Fibroblast of upper back skin (primary cell): ENCODE measurements at regions not wholly inside any gene's neighbourhood (a gene's known extent, or its start where the extent isn't known, plus 50 kb on each side); places are given as distances from the start of the nearest gene placed in this dataset.

Experiments
- DNase-seq: peaks from one replicate; pipeline ENCODE4 v3.0.0-alpha.2; 2013

DNA sequence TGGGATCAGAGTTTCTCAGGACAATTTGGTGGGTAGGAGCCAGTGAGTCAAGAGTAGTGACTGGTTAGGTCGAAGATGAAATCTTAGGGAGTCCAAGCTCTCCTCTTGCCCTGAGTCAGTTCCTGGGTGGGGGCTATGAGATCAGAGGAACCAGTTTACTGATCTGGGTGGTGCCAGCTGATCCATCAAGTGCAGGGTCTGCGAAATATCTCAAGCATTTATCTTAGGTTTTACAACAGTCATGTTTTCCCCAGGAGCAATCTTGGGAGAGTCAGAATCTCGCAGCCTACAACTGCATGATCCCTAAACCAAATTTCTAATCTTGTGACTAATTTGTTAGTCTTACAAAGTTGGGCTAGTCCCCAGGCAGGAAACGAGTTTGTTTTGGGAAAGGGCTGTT lies 1833.2 kb upstream of the PCDH7 start:
- DNase-seq, result no peak

DNA sequence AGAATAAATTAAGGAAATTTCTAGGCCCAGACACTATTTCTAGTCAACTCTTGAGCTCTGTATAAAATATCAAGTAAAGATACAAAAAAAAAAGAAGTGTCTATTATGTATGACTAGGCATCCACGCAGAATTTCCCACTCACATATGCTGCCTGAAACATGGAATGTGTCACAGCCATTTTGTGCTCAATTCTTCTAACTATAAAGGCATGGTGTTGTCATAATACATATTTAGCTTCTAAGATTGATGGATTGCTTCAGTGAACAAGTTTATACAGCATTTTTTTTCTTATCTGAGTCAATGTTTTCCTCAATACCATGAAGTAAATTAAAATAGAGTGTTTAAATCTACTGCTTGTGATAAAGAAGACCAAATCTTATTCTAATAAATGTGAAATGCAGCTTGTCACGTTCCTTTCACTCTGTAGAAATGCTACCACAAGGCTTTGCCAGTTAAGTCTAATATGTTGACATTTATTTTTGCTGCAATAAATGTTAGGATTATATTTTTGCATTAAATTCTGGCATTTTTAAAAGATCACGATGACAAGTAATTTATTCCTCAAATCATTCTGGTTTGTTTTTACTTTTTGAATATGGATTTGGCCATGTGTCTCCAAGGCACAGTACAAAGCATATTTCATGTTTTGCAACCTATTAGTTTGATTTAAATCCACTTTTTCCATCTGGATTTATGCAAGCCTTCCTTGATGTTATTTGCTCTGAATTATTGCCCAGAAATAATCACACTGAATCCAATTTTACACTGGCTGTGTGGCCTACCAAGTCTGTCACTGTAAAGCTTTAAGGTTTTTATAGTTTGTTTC lies 1829.0 kb upstream of the PCDH7 start:
- peak; percentile 47 for DNase-seq

DNA sequence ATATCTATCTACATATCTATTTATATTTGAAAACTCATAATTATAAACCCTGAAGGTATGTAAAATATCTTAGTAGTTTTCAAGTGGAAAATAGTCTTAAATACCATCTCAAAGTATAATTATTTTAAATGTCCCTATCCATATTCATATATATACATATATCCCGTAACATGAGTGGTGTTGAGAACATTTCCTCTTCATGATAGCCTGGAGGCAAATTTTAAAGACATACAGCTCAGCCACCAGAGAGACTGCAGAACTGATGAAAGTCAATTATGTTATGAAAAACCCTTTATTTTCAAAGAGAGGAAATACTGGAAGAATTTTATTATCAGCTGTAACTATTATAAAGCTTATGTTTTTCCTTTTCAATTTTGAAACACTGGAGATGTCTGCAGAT lies 1806.7 kb upstream of the PCDH7 start:
- DNase-seq, result no peak

DNA sequence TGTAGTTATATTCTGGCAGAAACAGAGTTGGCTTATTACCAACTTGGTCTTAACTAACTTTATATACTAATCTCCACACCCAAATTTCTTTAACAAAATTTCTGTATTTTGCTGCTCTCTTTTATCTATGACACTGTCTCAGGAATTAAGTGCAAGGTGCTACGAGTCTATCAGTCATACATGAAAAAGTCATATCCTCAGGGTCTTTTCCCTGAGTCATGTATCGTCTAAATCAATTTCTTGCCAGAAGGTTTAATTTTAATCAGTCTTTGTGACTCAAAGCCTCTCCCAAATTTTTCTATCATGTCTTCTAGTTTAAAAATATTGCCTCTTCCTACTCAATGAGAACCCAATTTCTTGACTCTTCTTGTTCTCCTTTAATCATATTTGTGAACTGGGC lies 1803.6 kb upstream of the PCDH7 start:
- no peak for DNase-seq

DNA sequence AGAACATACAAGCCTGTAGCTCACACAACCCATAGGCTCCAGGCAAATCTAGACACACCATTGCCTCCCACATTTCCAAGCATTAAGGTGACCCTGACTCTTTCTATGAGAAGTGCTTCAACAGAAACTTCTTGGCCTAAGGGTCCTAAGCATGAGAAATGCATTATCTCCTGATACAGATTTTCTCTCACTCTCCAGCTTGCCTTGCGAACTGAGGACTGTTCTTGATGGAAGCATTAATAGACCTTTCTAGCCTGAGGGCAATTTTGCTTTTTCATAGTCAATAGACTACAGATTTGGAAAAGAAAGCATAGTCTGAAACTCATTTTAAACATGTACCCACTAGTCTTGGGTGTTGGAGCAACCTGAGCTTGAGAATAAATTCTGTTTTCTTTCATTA lies 1801.3 kb upstream of the PCDH7 start:
- DNase-seq, result no peak

DNA sequence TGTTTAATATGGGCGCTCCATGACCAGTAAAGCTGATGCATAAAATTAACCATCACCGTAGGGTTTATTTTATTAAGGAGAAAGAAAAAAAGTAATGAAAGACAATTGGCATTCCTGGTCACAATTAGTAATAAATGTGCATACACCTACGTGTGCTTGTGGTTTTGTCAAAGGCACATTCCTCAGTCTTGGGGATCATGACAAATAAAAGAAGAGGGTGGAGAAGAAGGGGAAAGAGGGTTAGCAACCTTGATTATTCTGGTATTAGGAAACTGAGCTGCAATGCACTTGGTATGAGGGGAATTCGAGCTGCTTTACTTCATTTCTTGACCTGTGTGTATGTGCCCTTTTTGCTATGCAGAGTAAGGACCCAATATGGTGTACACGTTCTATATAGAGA lies 1798.3 kb upstream of the PCDH7 start:
- DNase-seq, result peak; percentile 23

DNA sequence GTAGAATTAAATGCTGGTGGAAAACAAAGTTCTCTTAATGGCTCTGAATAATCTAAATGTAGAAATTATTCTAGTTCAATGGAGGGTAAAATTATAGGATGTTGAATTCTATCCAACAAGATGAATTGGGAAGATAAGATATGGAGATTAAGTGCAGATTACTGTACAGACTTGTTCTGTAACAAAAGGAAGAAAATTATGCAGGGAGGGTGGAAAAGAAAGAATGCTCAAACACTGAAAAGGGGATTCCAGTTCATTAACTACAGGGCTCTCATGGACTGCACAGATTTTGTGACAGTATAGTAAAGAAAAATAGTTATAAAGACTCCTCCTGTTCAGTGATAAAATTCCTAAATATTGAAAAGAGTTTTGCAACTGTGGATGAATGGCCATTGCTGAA lies 1794.0 kb upstream of the PCDH7 start:
- DNase-seq, result no peak

DNA sequence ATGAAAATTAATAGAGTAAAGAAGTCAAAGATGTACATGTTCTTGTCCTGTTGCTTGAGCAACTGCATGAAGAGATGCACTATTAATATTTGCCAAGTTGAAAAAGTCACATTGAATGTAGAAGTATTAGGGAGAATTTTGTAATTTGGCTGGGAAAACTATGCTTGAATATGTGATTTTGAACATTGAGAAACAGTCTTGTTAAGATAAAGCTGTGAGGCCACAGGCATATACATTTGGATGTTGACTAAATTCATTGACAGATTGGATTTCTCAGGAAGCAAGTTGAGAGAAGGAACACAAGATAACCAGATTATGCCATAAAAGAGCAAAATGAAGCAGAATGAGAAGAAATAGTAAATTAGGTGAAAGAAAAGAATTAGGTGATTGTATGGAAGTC lies 1777.5 kb upstream of the PCDH7 start:
- no peak for DNase-seq

DNA sequence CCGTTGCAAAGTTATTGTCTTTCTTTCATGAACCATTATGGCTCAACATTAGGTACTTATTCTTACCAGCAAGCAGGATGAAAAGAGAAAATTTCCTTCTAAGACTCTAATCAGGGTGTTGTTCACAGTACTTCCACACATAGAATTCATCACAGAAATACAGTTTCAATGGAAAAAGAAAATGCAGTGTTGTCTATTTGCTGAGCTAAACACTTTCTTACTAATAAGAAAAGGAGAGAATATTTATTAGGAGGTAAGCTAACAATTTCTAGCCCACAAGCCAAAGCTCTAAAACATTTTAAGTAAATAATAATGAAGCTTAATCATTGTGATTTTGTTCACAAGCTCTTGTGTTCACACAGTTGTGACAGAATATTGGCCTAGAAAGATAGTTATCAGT lies 1772.8 kb upstream of the PCDH7 start:
- no peak for DNase-seq

DNA sequence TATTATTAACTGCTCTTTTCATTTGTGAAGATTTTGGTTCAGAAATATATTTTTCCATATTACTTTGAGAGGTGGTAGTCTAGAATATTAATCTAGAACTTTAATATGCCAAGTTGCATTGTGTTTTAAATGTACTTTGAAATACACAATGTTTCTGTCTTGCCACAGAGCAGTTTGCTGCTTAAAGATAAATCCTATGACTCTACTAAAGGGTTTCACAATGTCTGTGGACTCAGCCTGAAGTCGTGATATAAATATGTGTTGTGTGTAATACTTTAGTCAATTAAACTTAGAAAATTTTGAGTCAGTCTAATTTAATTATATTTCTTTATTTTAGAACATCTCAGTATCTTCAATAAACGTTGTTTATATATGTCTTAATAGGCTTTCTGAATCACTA lies 1771.7 kb upstream of the PCDH7 start:
- DNase-seq, result no peak

DNA sequence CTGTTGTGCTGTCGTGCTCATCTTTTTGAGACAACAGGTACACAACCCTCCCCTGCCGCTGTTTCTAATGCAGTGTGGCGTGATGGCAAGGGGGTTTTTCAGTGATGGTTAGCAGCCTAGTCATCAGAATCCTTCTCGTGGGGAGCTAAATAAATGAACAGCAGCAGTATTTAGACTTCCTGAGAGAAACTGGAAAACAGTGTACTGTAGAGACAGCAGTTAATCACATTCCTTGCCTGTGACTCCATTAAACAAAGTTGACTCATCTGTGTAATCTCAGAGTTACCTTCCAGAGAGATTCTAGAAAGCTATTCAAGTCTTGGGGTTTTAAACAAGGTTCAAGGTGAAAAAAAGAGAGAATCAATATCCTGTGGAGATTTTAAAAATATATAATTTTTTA lies 1753.2 kb upstream of the PCDH7 start:
- peak; percentile 68 for DNase-seq

DNA sequence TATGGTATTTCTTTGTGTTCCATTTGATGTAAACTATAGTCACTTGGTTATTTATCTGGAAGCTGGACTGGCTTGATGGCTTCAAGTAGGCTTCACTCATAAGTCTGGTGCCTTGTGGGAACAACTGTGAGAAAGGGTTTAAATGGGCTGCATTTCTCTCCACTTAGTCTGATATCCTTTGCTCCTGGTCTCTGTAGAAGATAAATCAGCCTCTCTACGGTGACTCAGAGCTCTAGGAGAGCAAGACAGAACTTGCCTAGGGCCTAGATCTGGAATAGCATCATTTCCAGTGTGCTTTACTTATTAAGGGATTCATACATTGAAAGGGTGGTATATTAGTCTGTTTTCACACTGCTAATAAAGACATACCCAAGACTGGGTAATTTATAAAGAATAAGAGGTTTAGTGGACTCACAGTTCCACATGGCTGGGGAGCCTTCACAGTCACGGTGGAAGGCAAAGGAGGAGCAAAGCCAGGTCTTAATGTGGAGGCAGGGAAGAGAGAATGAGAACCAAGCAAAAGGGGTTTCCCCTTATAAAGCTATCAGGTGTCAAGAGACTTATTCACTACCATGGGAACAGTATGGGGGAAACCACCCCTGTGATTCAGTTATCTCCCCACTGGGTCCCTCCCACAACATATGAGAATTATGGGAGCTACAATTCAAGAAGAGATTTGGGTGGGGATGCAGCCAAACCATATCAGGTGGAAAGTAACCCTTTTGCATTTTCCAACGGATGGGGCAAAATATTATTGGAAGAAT lies 1746.4 kb upstream of the PCDH7 start:
- peak; percentile 20 for DNase-seq

DNA sequence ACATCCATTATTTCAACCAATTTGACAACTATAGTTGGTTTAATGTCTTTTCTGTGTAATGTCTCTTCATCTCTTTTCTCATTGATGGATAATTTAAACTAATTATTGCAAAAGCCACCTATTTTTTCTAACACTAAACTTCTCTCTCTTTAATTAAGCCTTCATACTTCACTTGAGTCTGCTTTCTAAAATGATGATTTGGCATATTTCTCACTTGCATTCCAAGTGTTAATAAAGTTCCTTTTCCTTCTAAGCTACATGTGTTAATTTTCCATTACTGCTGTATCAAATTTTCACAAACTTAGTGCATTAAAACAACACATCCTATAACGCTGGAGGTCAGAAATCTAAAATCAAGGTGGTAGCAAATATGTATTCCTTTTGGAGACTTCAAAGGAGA lies 1743.8 kb upstream of the PCDH7 start:
- no peak for DNase-seq

DNA sequence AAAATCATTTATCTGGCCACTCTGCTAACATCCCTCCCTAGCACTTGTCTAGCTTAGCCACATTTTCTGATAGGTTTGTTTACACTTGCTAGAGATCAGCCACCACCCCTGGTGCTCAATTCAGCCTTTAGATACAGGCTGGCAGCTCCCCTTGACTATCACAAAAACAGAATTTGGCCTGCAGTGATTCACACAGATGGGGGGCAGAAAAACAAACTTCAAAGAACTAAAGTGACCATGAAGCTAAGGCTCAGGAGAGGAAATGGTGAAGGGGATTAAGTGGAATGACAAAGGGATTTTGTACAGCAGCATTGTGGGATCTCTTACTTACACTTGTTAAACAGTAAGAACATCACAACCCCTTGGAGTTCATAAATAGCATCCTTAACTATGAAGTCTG lies 1718.0 kb upstream of the PCDH7 start:
- DNase-seq, result no peak

DNA sequence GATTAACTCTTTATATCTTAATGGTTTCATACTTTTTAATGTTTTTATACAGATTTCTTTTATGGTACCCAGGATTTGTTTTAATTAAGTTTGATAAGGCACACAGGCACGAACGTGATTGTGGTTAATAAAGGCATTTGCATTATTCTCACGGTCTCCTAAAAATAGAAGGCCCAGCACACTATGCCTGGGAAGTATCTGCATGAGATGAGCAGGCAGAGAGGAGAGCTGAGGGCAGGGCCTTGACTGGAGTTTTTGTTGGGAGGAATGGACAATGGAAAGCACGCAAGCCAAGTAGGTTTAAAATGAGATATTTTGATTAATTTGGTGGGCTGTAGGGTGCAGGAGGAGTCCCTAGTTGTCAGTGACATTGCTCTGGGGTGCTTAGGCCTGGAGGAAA lies 1714.3 kb upstream of the PCDH7 start:
- no peak for DNase-seq

DNA sequence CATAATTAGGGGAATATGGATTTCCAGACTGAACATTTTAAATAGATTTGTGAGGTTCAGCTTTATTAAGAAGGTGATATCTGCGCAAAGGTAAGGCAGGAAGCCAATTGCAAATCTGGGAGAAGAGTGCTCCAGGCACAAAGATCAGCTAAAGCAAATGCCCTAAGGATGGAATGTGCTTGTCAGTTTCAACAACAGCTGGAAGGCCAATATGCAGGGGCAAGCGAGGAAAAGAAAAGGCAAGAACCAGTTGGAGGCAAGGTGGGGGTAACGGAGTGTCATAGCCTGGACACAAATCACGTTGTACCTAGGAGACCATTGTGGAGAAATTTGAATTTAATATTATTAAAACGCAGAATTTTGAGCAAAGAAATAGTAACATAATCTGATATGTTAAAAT lies 1710.3 kb upstream of the PCDH7 start:
- no peak for DNase-seq

DNA sequence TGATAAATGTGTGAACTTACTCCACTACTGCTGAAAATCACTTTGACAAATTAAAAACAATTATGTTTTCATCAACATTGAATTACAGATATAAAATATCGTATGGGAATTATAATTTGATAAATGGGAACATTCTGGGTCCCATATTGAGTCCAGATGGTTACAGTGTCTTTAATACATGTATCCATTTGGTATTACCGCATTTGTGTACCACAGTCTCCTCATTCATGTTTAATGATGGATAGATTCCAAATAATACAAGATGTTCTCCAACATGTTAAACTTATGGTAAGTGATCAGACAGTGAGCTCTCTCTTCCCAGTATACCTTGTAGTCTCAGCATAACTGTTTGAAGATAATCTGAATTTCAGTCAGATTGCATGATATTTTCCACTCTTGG lies 1706.8 kb upstream of the PCDH7 start:
- DNase-seq, result no peak

DNA sequence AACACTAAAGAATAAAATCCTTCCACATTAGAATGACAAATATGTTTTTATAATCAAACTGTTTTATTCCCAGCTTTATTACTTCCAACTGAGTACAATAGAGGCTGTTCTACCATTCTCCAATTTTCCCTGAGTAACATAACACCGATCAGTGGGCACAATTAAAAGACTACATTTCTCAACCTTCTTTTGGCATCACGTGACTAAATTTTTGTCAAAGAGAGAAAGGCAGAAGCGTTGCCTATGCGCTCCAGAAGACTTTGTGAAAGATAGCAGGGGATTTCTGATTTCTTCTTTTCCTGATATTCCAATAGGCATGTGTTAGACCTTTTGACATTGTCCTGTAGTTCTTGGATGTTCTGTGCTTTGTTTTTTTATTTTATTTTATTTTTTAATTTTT lies 1705.6 kb upstream of the PCDH7 start:
- DNase-seq, result no peak

DNA sequence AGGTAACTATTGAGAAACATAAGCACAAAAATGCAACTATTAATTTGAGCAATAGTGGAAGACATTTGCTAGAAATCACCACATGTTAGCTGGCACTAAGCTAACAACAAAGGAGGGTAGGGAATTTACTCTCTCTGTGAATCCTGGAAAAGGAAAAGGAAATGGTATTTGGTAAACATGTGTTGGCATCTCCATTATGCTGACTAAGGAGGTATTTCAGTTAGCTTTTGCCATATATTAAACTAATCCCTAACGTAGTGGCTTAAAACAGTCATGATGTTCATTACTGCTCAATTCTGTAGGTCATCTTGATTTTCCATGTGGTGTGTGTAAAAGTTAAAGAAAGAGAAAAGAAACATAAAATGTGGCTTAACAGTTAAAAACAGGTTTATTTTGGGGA lies 1686.5 kb upstream of the PCDH7 start:
- DNase-seq, result no peak

DNA sequence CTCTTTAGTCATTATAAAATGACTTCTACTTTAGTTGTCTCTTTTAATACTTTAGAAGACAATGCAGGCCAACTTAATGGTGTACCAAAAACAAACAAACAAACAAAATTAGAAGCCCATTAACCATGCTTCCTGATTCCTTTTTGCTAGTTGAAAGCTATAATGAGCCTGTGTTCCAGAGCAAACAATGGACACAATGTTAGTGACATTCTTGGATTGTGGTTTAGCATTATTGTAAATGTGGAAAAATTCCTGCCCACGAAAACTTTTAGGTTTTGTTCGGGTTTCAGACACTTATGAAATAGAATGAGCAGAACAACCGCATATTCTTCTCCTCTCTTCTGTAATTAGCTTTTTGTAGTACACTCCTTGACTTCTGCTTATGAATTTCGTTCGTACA lies 1682.7 kb upstream of the PCDH7 start:
- no peak for DNase-seq

DNA sequence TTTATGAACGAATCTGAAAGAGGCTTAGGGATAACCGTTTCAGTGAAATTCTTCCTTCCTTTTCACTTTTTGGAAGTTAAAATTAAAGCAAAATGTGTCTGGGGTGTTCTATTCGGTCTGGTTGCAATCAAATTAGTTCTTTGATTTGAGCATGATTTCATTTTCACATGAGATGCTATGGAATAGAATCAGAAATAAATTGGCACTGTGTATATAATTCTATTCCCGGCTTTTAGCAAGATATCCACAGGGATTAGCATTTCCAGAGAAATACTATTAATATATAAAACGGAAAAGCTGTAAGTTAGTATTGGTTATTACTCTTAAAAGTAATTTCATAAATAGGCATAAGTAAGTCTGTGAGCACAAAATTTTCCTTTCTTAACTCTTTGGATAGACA lies 1676.8 kb upstream of the PCDH7 start:
- DNase-seq, result no peak

DNA sequence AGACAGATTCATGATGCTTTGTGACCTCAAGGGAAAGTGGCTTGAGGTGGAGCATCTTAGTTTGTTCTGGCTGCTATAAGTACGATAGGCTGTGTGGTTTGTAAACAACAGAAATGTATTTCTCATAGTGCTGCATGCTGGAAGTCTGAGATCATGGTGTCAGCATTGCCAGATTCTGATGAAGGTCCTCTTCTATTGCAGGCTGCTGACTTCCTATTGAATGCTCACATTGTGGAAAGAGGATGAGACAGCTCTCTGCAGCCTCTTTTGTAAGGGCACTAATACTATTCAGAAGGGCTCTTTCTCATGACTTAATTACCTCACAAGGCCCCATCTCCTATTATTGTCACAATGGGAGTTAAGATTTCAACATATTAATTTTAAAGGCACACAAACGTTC lies 1674.0 kb upstream of the PCDH7 start:
- DNase-seq, result peak; percentile 59

DNA sequence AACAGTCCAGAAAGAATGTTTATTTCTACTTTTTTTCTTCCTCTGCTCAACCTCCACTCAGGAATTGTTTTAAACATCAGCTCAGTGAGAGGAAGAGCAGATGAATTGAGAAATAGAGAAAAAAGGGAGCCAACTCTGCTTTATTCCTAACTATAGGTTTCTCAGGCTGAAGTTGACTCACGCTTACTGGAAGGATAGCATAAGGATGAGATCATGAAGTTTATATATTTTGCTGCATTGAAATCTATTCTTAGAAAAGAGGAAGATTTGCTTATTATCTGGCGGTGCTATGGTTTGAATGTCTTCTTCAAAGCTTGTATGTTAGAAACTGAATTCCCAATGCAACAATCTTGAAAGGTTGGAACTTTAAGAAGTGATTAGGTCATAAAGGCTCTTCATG lies 1673.4 kb upstream of the PCDH7 start:
- peak; percentile 82 for DNase-seq

DNA sequence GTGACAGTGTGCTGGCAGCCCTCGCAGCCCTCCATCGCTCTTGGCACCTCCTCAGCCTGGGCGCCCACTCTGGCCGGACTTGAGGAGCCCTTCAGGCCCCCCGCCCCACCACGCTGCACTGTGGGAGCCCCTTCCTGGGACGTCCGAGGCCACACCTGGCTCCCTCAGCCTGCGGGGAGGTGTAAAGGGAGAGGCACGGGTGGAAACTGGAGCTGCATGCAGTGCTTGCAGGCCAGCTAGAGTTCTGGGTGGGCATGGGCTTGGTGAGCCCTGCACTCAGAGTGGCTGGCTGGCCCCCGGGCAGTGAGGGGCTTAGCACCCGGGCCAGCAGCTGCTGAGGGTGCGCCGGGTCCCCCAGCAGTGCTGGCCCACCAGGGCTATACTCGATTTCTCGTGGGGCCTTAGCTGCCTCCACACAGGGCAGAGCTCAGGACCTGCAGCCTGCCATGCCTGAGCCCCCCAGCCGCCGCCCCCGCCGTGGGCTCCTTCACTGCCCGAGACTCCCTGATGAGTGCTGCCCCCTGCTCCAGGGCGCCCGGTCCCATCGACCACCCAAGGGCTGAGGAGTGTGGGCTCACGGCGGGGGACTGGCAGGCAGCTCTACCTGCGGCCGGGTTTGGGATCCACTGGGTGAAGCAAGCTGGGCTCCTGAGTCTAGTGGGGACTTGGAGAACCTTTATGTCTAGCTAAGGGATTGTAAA lies 1672.7 kb upstream of the PCDH7 start:
- DNase-seq, result no peak
